ENCODE measurements at regions not wholly inside any gene's neighbourhood (a gene's known extent, or its start where the extent isn't known, plus 50 kb on each side); places are given as distances from the start of the nearest gene placed in this dataset.

DNA sequence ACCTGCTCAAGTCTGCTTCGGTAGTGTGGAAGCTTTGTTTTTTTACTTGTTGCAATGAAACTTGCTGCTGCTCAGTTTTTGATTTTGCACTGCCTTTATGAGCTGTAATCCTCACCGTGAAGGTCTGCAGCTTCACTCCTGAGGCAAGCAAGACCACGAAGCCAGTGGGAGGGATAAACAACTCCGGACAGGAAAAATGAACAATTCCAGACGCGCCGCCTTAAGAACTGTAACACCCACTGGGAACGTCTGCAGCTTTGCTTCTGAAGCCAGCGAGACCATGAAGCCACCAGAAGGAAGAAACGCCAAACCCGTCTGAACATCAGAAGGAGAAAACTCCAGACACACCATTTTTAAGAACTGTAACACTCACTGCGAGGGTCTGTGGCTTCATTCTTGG, 245.7 kb upstream of the REG3G start (continued):
- TF ChIP-seq, protein P1, sequence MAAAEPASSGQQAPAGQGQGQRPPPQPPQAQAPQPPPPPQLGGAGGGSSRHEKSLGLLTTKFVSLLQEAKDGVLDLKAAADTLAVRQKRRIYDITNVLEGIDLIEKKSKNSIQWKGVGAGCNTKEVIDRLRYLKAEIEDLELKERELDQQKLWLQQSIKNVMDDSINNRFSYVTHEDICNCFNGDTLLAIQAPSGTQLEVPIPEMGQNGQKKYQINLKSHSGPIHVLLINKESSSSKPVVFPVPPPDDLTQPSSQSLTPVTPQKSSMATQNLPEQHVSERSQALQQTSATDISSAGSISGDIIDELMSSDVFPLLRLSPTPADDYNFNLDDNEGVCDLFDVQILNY (CRISPR knock-in tag; IDR thresholded peaks at IDR 0.05): no peak
- TF ChIP-seq MAX (CRISPR knock-in tag; IDR thresholded peaks at IDR 0.05) (no peak), PREB (CRISPR knock-in tag; IDR thresholded peaks at IDR 0.05; ENCODE audit: borderline replicate concordance) (no peak), ZNF671 (CRISPR knock-in tag; IDR thresholded peaks at IDR 0.05) (no peak), ZNF423 (CRISPR knock-in tag; IDR thresholded peaks at IDR 0.05) (no peak), ZNF396 (CRISPR knock-in tag; IDR thresholded peaks at IDR 0.05; ENCODE audit: borderline replicate concordance) (no peak), MYBL2 (CRISPR knock-in tag; IDR thresholded peaks at IDR 0.05) (no peak), ZBTB43 (CRISPR knock-in tag; IDR thresholded peaks at IDR 0.05) (no peak), NR1H2 (CRISPR knock-in tag; IDR thresholded peaks at IDR 0.05) (no peak), ETV6 (CRISPR knock-in tag; IDR thresholded peaks at IDR 0.05) (no peak)

GRCh38 chr2:78780256-78780655, 245.2 kb upstream of the REG3G start:
- no peaks in the 10 kb centered on the region for H3K27me3 Mint-ChIP-seq (ENCODE audit: low read depth)
- H3K36me3 Mint-ChIP-seq: peaks cover 11% of the 10 kb centered on the region
- H3K4me1 Mint-ChIP-seq: no peaks in the 10 kb centered on the region
- no peak overlapping the region for H3K4me3 Mint-ChIP-seq
- DNase-seq (ENCODE audit: low spot score) (no peak), ATAC-seq (no peak)
- no peak overlapping the region for H3K27ac Mint-ChIP-seq
- CTCF ChIA-PET: no interaction called here
- TF ChIP-seq NR3C1 (CRISPR knock-in tag; conservative IDR thresholded peaks at IDR 0.05; ENCODE audit: low read depth) (no peak), ELF4 (CRISPR knock-in tag; IDR thresholded peaks at IDR 0.05; ENCODE audit: low read depth) (no peak), JUN (CRISPR knock-in tag; IDR thresholded peaks at IDR 0.05) (no peak), NFE2L1 (CRISPR knock-in tag; IDR thresholded peaks at IDR 0.05) (no peak), ZNF138 (CRISPR knock-in tag; conservative IDR thresholded peaks at IDR 0.05) (no peak), ZBTB21 (CRISPR knock-in tag; IDR thresholded peaks at IDR 0.05; ENCODE audit: borderline replicate concordance) (no peak)
- TF ChIP-seq, protein P2, sequence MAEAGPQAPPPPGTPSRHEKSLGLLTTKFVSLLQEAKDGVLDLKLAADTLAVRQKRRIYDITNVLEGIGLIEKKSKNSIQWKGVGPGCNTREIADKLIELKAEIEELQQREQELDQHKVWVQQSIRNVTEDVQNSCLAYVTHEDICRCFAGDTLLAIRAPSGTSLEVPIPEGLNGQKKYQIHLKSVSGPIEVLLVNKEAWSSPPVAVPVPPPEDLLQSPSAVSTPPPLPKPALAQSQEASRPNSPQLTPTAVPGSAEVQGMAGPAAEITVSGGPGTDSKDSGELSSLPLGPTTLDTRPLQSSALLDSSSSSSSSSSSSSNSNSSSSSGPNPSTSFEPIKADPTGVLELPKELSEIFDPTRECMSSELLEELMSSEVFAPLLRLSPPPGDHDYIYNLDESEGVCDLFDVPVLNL (CRISPR knock-in tag; IDR thresholded peaks at IDR 0.05; ENCODE audit: borderline replicate concordance, low read depth): no peak
- peaks cover 14% of the 10 kb centered on the region for H3K9me3 Mint-ChIP-seq
- POLR2A ChIA-PET: no interaction called here

- DNase-seq (ENCODE audit: low spot score) (no peak), ATAC-seq (no peak)
- H3K4me1 Mint-ChIP-seq: no peaks in the 10 kb centered on the region
- CTCF ChIA-PET: no interaction called here
- no peaks in the 10 kb centered on the region for H3K27me3 Mint-ChIP-seq (ENCODE audit: low read depth)
- peaks cover 11% of the 10 kb centered on the region for H3K36me3 Mint-ChIP-seq
- no peak overlapping the region for H3K27ac Mint-ChIP-seq
- POLR2A ChIA-PET: no interaction called here
- H3K9me3 Mint-ChIP-seq: peaks cover 14% of the 10 kb centered on the region
- TF ChIP-seq NR1H2 (CRISPR knock-in tag; IDR thresholded peaks at IDR 0.05): no peak
- TF ChIP-seq ZBTB43 (CRISPR knock-in tag; IDR thresholded peaks at IDR 0.05): no peak
- no peak for TF ChIP-seq FOXJ3 (CRISPR knock-in tag; IDR thresholded peaks at IDR 0.05; ENCODE audit: borderline replicate concordance)
- no peak for TF ChIP-seq CBFB (CRISPR knock-in tag; IDR thresholded peaks at IDR 0.05; ENCODE audit: low read depth)
- no peak for TF ChIP-seq ZBTB21 (CRISPR knock-in tag; IDR thresholded peaks at IDR 0.05; ENCODE audit: borderline replicate concordance)
- H3K4me3 Mint-ChIP-seq: no peak overlapping the region
Measured at GRCh38 chr2:78780864-78781583, 244.5 kb upstream of the REG3G start.
